ENCODE measurements at regions not wholly inside any gene's neighbourhood (a gene's known extent, or its start where the extent isn't known, plus 50 kb on each side); places are given as distances from the start of the nearest gene placed in this dataset.

GRCh38 chr14:106037380-106037779 is 511.0 kb downstream of the TMEM121 start:
- Histone ChIP-seq H3K9ac (ENCODE audit: insufficient read length) (no peak overlapping the region), H3K4me3 (no peak overlapping the region), H3K27ac (no peak overlapping the region), H3K36me3 (ENCODE audit: insufficient read depth, low read length) (no peaks in the 10 kb centered on the region), H3K9me3 (ENCODE audit: low read depth, low read length) (no peaks in the 10 kb centered on the region)
- no peak for TF ChIP-seq POLR2AphosphoS5 (IDR thresholded peaks at IDR 0.05; ENCODE audit: borderline replicate concordance, low read depth, low read length)
- no peak for TF ChIP-seq FOXP2 (optimal IDR thresholded peaks at IDR 0.05; ENCODE audit: control extremely low read depth, extremely low read length, insufficient read depth)
- TF ChIP-seq EZH2 (IDR thresholded peaks at IDR 0.05), result no peak
- DNase-seq (ENCODE audit: low read depth, low spot score), result no peak

DNA sequence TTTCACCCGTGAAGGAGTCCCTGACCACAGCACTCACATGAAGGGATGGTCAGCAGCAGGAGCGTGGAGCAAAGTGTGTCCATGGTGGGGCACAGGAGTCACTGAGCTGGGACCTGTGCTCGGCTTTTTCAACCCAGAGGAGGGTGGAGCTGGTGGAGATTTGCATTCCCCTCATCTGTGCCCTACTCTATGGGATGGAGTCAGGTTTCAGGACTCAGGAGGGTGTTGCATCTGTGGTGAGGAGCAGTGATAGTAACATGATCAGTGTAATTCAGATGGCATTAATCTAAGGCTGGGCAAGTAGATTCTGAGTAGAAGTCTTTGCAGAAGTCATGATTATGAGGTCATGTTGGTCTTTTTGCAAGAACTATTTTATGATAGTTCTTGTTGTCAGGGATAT is 511.9 kb downstream of the TMEM121 start:
- Histone ChIP-seq H3K9me3 (ENCODE audit: low read depth, low read length) (no peaks in the 10 kb centered on the region), H3K4me3 (no peak overlapping the region), H3K9ac (ENCODE audit: insufficient read length) (no peak overlapping the region), H3K36me3 (ENCODE audit: insufficient read depth, low read length) (no peaks in the 10 kb centered on the region), H3K27ac (no peak overlapping the region)
- TF ChIP-seq FOXP2 (optimal IDR thresholded peaks at IDR 0.05; ENCODE audit: control extremely low read depth, extremely low read length, insufficient read depth) (no peak), POLR2AphosphoS5 (IDR thresholded peaks at IDR 0.05; ENCODE audit: borderline replicate concordance, low read depth, low read length) (no peak), EZH2 (IDR thresholded peaks at IDR 0.05) (no peak)
- no peak for DNase-seq (ENCODE audit: low read depth, low spot score)

DNA sequence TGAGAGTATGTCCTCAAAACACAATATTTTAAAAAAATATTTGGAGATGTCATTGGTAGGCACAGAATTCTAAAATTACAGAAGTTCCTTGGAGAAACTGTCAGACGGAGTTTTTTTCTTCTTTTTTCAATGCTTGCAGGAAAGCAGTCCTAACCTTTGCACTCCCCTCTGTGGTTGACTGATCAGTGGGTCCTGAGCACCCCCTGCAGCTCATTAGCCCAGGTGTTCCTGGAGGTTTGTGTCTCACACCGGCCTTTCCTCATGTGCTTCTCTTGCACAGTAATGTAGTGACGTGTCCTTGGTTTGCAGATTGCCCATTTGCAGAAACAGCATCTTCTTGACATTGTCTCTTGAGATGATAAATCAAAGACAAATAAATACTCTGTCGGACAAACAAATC is 513.0 kb downstream of the TMEM121 start:
- no peak for DNase-seq (ENCODE audit: low read depth, low spot score)
- H3K27ac ChIP-seq, result no peak overlapping the region
- H3K9ac ChIP-seq (ENCODE audit: insufficient read length), result no peak overlapping the region
- no peaks in the 10 kb centered on the region for H3K36me3 ChIP-seq (ENCODE audit: insufficient read depth, low read length)
- H3K4me3 ChIP-seq, result no peak overlapping the region
- no peaks in the 10 kb centered on the region for H3K9me3 ChIP-seq (ENCODE audit: low read depth, low read length)
- no peak for TF ChIP-seq POLR2AphosphoS5 (IDR thresholded peaks at IDR 0.05; ENCODE audit: borderline replicate concordance, low read depth, low read length)

GRCh38 chr14:106044515-106044914 is 518.1 kb downstream of the TMEM121 start:
- no peaks in the 10 kb centered on the region for H3K36me3 ChIP-seq (ENCODE audit: insufficient read depth, low read length)
- no peak overlapping the region for H3K27ac ChIP-seq
- no peak overlapping the region for H3K4me3 ChIP-seq
- DNase-seq (ENCODE audit: low read depth, low spot score), result no peak
- TF ChIP-seq FOXP2 (optimal IDR thresholded peaks at IDR 0.05; ENCODE audit: control extremely low read depth, extremely low read length, insufficient read depth), result no peak
- no peak for TF ChIP-seq POLR2AphosphoS5 (IDR thresholded peaks at IDR 0.05; ENCODE audit: borderline replicate concordance, low read depth, low read length)
- no peak for TF ChIP-seq EZH2 (IDR thresholded peaks at IDR 0.05)
- no peaks in the 10 kb centered on the region for H3K9me3 ChIP-seq (ENCODE audit: low read depth, low read length)
- no peak overlapping the region for H3K9ac ChIP-seq (ENCODE audit: insufficient read length)

- peak; percentile 10 for DNase-seq (ENCODE audit: low read depth, low spot score)
- no peak overlapping the region for H3K4me3 ChIP-seq
- H3K9ac ChIP-seq (ENCODE audit: insufficient read length), result no peak overlapping the region
- H3K27ac ChIP-seq, result no peak overlapping the region
- H3K9me3 ChIP-seq (ENCODE audit: low read depth, low read length), result no peaks in the 10 kb centered on the region
- TF ChIP-seq POLR2AphosphoS5 (IDR thresholded peaks at IDR 0.05; ENCODE audit: borderline replicate concordance, low read depth, low read length), result no peak
- TF ChIP-seq EZH2 (IDR thresholded peaks at IDR 0.05), result no peak
- TF ChIP-seq FOXP2 (optimal IDR thresholded peaks at IDR 0.05; ENCODE audit: control extremely low read depth, extremely low read length, insufficient read depth), result no peak
- H3K36me3 ChIP-seq (ENCODE audit: insufficient read depth, low read length), result no peaks in the 10 kb centered on the region
These were observed 518.7 kb downstream of the TMEM121 start for GRCh38 chr14:106044949-106045596.

DNA sequence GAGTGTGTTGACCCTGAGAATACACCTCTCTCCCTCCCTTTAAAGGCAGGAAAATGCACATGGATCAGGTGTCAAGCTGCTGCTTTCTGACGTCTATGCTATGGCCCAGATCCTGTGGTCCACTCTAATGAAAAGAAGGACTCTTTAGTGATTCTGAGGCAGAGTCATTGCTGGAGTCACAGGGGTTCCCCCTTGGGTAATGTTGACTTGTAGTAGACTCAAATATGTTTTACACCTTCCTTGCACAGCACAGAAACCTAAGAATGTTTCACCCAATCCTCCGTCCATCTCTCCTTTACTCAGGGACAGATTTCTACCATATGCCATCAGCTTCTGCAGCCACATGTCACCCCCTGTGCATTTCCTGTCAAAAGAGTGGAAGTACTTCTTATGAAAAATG is 525.4 kb downstream of the TMEM121 start:
- Histone ChIP-seq H3K4me3 (no peak overlapping the region), H3K36me3 (ENCODE audit: insufficient read depth, low read length) (no peaks in the 10 kb centered on the region), H3K27ac (no peak overlapping the region), H3K9me3 (ENCODE audit: low read depth, low read length) (no peaks in the 10 kb centered on the region), H3K9ac (ENCODE audit: insufficient read length) (no peak overlapping the region)
- DNase-seq (ENCODE audit: low read depth, low spot score), result no peak
- no peak for TF ChIP-seq EZH2 (IDR thresholded peaks at IDR 0.05)
- no peak for TF ChIP-seq FOXP2 (optimal IDR thresholded peaks at IDR 0.05; ENCODE audit: control extremely low read depth, extremely low read length, insufficient read depth)
- TF ChIP-seq POLR2AphosphoS5 (IDR thresholded peaks at IDR 0.05; ENCODE audit: borderline replicate concordance, low read depth, low read length), result no peak

DNA sequence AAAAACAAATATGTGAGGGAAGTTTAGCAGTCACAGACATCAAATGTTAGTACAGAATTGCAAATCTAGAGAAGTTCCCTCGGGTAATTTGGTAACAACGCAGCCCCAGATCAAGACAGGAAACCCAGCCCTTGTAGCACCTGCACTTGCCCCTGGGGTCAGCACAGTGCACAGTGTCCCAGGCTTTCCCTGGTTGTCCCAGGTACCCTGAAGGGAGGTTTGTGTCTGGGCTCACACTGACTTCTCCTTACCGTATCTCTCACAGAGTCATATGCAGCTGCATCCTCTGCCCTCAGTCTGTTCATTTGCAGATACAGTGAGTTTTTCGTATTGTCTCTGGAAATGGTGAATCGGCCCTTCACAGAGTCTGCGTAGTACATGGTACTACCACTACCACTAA is 528.9 kb downstream of the TMEM121 start:
- Histone ChIP-seq H3K27ac (no peak overlapping the region), H3K4me3 (no peak overlapping the region), H3K9ac (ENCODE audit: insufficient read length) (no peak overlapping the region), H3K9me3 (ENCODE audit: low read depth, low read length) (no peaks in the 10 kb centered on the region), H3K36me3 (ENCODE audit: insufficient read depth, low read length) (no peaks in the 10 kb centered on the region)
- TF ChIP-seq FOXP2 (optimal IDR thresholded peaks at IDR 0.05; ENCODE audit: control extremely low read depth, extremely low read length, insufficient read depth) (no peak), POLR2AphosphoS5 (IDR thresholded peaks at IDR 0.05; ENCODE audit: borderline replicate concordance, low read depth, low read length) (no peak), EZH2 (IDR thresholded peaks at IDR 0.05) (no peak)
- no peak for DNase-seq (ENCODE audit: low read depth, low spot score)

DNA sequence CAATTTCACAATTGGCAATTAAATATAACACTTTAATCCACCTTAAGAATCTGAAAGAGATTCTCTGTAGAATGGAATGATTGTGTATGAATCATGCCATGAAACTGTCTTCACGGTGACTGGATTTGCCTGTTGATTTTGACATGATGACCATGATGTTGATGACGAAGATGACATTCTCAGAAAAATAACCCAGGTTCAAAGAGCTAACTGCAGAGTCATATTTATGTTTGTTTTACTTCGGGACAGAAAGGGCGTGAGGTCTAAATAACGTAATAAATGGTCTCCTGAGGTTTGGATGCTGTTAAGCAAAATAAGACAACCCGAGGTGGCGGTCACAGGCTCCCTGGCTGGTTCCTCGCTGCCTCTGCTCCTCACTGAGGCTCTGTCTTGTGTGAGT is 532.0 kb downstream of the TMEM121 start:
- no peak for DNase-seq (ENCODE audit: low read depth, low spot score)
- Histone ChIP-seq H3K9ac (ENCODE audit: insufficient read length) (no peak overlapping the region), H3K27ac (no peak overlapping the region)

More for the DNA sequence above, 532.0 kb downstream of the TMEM121 start:
- H3K36me3 ChIP-seq (ENCODE audit: insufficient read depth, low read length), result no peaks in the 10 kb centered on the region
- H3K9me3 ChIP-seq (ENCODE audit: low read depth, low read length), result no peaks in the 10 kb centered on the region
- TF ChIP-seq FOXP2 (optimal IDR thresholded peaks at IDR 0.05; ENCODE audit: control extremely low read depth, extremely low read length, insufficient read depth), result no peak
- TF ChIP-seq EZH2 (IDR thresholded peaks at IDR 0.05), result no peak
- no peak for TF ChIP-seq POLR2AphosphoS5 (IDR thresholded peaks at IDR 0.05; ENCODE audit: borderline replicate concordance, low read depth, low read length)
- H3K4me3 ChIP-seq, result no peak overlapping the region

Measured in SK-N-MC (cell line).